HEK293T (cell line): ENCODE measurements at regions not wholly inside any gene's neighbourhood (a gene's known extent, or its start where the extent isn't known, plus 50 kb on each side); places are given as distances from the start of the nearest gene placed in this dataset.

Experiments used
- ELF4 ChIP-seq: fragments of 450-650 bp; IDR thresholded peaks from 2 replicates; pipeline ENCODE4 v1.6.1; 2017; ENCODE audit warnings: antibody characterized with exemption
- TF ChIP-seq, protein P1 (sequence below): fragments of 450-650 bp; IDR thresholded peaks from 2 replicates; pipeline ENCODE4 v1.6.1; 2016

DNA sequence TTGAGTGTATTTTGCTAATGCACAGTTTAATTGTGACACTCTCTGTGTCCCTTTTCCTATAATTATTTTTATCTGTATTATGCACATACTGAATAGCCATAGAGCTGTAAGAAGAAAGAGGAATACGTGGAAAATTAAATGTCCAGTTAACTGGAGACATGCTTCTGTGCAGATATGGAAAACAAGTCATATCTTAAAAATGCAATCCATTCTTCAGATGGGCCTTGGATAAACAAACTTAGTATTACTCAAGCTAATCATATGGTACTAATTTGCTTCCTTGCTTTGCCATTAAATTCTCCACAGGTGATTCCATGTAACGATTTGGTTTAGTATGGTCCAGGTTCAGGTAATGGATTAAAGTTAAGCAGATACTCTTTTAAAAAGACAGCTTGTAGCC lies 201.2 kb upstream of the CELF2 start:
- TF ChIP-seq, protein P1, sequence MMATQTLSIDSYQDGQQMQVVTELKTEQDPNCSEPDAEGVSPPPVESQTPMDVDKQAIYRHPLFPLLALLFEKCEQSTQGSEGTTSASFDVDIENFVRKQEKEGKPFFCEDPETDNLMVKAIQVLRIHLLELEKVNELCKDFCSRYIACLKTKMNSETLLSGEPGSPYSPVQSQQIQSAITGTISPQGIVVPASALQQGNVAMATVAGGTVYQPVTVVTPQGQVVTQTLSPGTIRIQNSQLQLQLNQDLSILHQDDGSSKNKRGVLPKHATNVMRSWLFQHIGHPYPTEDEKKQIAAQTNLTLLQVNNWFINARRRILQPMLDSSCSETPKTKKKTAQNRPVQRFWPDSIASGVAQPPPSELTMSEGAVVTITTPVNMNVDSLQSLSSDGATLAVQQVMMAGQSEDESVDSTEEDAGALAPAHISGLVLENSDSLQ = no peak
- TF ChIP-seq ELF4 = no peak
